HEK293 (cell line): ENCODE measurements at regions not wholly inside any gene's neighbourhood (a gene's known extent, or its start where the extent isn't known, plus 50 kb on each side); places are given as distances from the start of the nearest gene placed in this dataset.

Experiments
- CTCF ChIA-PET: fragments of 350-600 bp; formaldehyde crosslinking; extraction: SDS; loops from one replicate; lab custom pipeline; 2021; ENCODE audit warnings: antibody characterized with exemption; lab: Yijun Ruan, JAX
- POLR2A ChIA-PET: fragments of 300-600 bp; formaldehyde crosslinking; extraction: SDS; loops from one replicate; lab custom pipeline; 2020; ENCODE audit warnings: antibody characterized with exemption, inconsistent platforms; lab: Yijun Ruan, JAX
- H3K27ac ChIP-seq: fragments of 200-500 bp; sonication (Bioruptor generic); 2 replicates; pipeline ENCODE4 v1.5.1; 2014; ENCODE audit warnings: low read depth, low read length, control low read depth, inconsistent platforms; ENCODE audit errors: extremely low read depth
- H3K36me3 ChIP-seq, 2 experiments: fragments of 200-500 bp in 1 of 2; sonication (Bioruptor generic) in 1 of 2; 1 replicate in 1 of 2; 2 replicates in 1 of 2; pipeline ENCODE4 v1.5.1; 2014 to 2017; ENCODE audit warnings: inconsistent platforms in 2 of 2, low read length in 2 of 2; ENCODE audit not compliant: control insufficient read depth in 2 of 2, insufficient read depth in 1 of 2
- H3K4me1 ChIP-seq: fragments of 200-500 bp; sonication (Bioruptor generic); 2 replicates; pipeline ENCODE4 v1.5.1; 2014; ENCODE audit warnings: mild to moderate bottlenecking, low read length, inconsistent platforms; ENCODE audit not compliant: control insufficient read depth, insufficient read depth
- H3K4me3 ChIP-seq: 2 replicates; pipeline ENCODE4 v1.5.1; 2011; ENCODE audit warnings: low read depth, mild to moderate bottlenecking, control low read depth, low read length, moderate library complexity
- H3K9me3 ChIP-seq: fragments of 200-500 bp; sonication (Bioruptor generic); 2 replicates; pipeline ENCODE4 v1.5.1; 2014; ENCODE audit warnings: low read depth, low read length, inconsistent platforms; ENCODE audit not compliant: control insufficient read depth, insufficient read depth
- CTCF ChIP-seq: fragments of 450-650 bp; formaldehyde crosslinking; IDR thresholded peaks from 2 replicates; pipeline ENCODE4 v1.5.1; 2016; ENCODE audit warnings: missing biosample characterization, missing genetic modification characterization
- KLF1 ChIP-seq: fragments of 450-650 bp; formaldehyde crosslinking; IDR thresholded peaks from 2 replicates; pipeline ENCODE4 v1.5.1; 2016; ENCODE audit warnings: missing biosample characterization, missing genetic modification characterization
- PATZ1 ChIP-seq: fragments of 450-650 bp; formaldehyde crosslinking; IDR thresholded peaks from 2 replicates; pipeline ENCODE4 v1.5.1; 2016; ENCODE audit warnings: missing biosample characterization, missing genetic modification characterization
- SCRT2 ChIP-seq: fragments of 450-650 bp; formaldehyde crosslinking; IDR thresholded peaks from 2 replicates; pipeline ENCODE4 v1.5.1; 2016; ENCODE audit warnings: missing biosample characterization, missing genetic modification characterization
- SP3 ChIP-seq: fragments of 450-650 bp; formaldehyde crosslinking; IDR thresholded peaks from 2 replicates; pipeline ENCODE4 v1.5.1; 2016; ENCODE audit warnings: missing biosample characterization, missing genetic modification characterization
- ZBTB11 ChIP-seq: fragments of 450-650 bp; formaldehyde crosslinking; conservative IDR thresholded peaks from 2 replicates; pipeline ENCODE4 v1.5.1; 2016; ENCODE audit warnings: low read depth, missing biosample characterization, missing genetic modification characterization
- ZBTB20 ChIP-seq: fragments of 450-650 bp; formaldehyde crosslinking; IDR thresholded peaks from 2 replicates; pipeline ENCODE4 v1.5.1; 2016; ENCODE audit warnings: missing biosample characterization, missing genetic modification characterization
- ZBTB48 ChIP-seq: fragments of 450-650 bp; formaldehyde crosslinking; IDR thresholded peaks from 2 replicates; pipeline ENCODE4 v1.5.1; 2016; ENCODE audit warnings: missing biosample characterization, missing genetic modification characterization
- ZBTB49 ChIP-seq: fragments of 450-650 bp; formaldehyde crosslinking; IDR thresholded peaks from 2 replicates; pipeline ENCODE4 v1.5.1; 2016; ENCODE audit warnings: missing biosample characterization, missing genetic modification characterization, low read depth
- ZIC2 ChIP-seq: fragments of 450-650 bp; formaldehyde crosslinking; IDR thresholded peaks from 2 replicates; pipeline ENCODE4 v1.5.1; 2016; ENCODE audit warnings: missing biosample characterization, missing genetic modification characterization
- ZNF132 ChIP-seq: fragments of 450-650 bp; formaldehyde crosslinking; IDR thresholded peaks from 2 replicates; pipeline ENCODE4 v1.5.1; 2017; ENCODE audit warnings: missing biosample characterization, missing genetic modification characterization, borderline replicate concordance
- ZNF148 ChIP-seq: fragments of 450-650 bp; formaldehyde crosslinking; IDR thresholded peaks from 2 replicates; pipeline ENCODE4 v1.5.0; 2017; ENCODE audit warnings: missing biosample characterization, missing genetic modification characterization, borderline replicate concordance
- ZNF274 ChIP-seq, 2 experiments: fragments of 200-500 bp in 1 of 2; fragments of 450-650 bp in 1 of 2; sonication (Bioruptor generic) in 1 of 2; formaldehyde crosslinking in 1 of 2; IDR thresholded peaks; 2 replicates each; pipeline versions ENCODE4 v1.5.1 to v1.6.1; 2014 to 2016; ENCODE audit warnings: borderline replicate concordance in 1 of 2, inconsistent platforms in 1 of 2, low read length in 1 of 2, missing biosample characterization in 1 of 2, missing genetic modification characterization in 1 of 2
- ZNF302 ChIP-seq: fragments of 450-650 bp; formaldehyde crosslinking; IDR thresholded peaks from 2 replicates; pipeline ENCODE4 v1.5.1; 2016; ENCODE audit warnings: missing biosample characterization, missing genetic modification characterization, low read depth
- ZNF404 ChIP-seq: fragments of 450-650 bp; formaldehyde crosslinking; IDR thresholded peaks from 2 replicates; pipeline ENCODE4 v1.5.1; 2017; ENCODE audit warnings: missing biosample characterization, missing genetic modification characterization
- ZNF501 ChIP-seq: fragments of 450-650 bp; formaldehyde crosslinking; IDR thresholded peaks from 2 replicates; pipeline ENCODE4 v1.5.1; 2016; ENCODE audit warnings: missing biosample characterization, missing genetic modification characterization
- ZNF514 ChIP-seq: fragments of 450-650 bp; formaldehyde crosslinking; IDR thresholded peaks from 2 replicates; pipeline ENCODE4 v1.5.1; 2016; ENCODE audit warnings: missing biosample characterization, missing genetic modification characterization
- ZNF585B ChIP-seq: fragments of 450-650 bp; formaldehyde crosslinking; IDR thresholded peaks from 2 replicates; pipeline ENCODE4 v1.5.1; 2016; ENCODE audit warnings: missing biosample characterization, missing genetic modification characterization
- ZNF600 ChIP-seq: fragments of 450-650 bp; formaldehyde crosslinking; IDR thresholded peaks from 2 replicates; pipeline ENCODE4 v1.5.1; 2016; ENCODE audit warnings: missing biosample characterization, missing genetic modification characterization
- ZSCAN5A ChIP-seq: fragments of 450-650 bp; formaldehyde crosslinking; IDR thresholded peaks from 2 replicates; pipeline ENCODE4 v1.5.1; 2016; ENCODE audit warnings: missing biosample characterization, missing genetic modification characterization

GRCh38 chr4:63017300-63017699 is 1392.0 kb downstream of the TECRL start (continued):
- TF ChIP-seq ZNF148 (tag by site-specific recombination) (no peak), ZNF274 (IDR thresholded peaks at IDR 0.05; ENCODE audit: low read length) (no peak), ZNF274 (tag by site-specific recombination; IDR thresholded peaks at IDR 0.05; ENCODE audit: borderline replicate concordance) (no peak)
- TF ChIP-seq, all 188 proteins: peak for 0

- H3K4me3 ChIP-seq = no peak overlapping the region
- H3K9me3 ChIP-seq = no peaks in the 10 kb centered on the region
- H3K4me1 ChIP-seq = no peaks in the 10 kb centered on the region
- no peaks in the 10 kb centered on the region for H3K36me3 ChIP-seq
- H3K27ac ChIP-seq = no peak overlapping the region
- TF ChIP-seq SP3 (no peak), SCRT2 (tag by site-specific recombination) (no peak), ZNF132 (no peak), ZNF514 (tag by site-specific recombination) (no peak), ZBTB49 (tag by site-specific recombination) (no peak), ZBTB11 (tag by site-specific recombination) (no peak), ZNF600 (tag by site-specific recombination) (no peak), ZNF501 (tag by site-specific recombination) (no peak), CTCF (tag by site-specific recombination) (no peak)
- CTCF ChIA-PET = no interaction called here
- POLR2A ChIA-PET = no interaction called here
These were observed 1438.4 kb downstream of the TECRL start for GRCh38 chr4:62970846-62971245.

- POLR2A ChIA-PET = no interaction called here
- no peaks in the 10 kb centered on the region for H3K9me3 ChIP-seq
- CTCF ChIA-PET = no interaction called here
- no peak overlapping the region for H3K27ac ChIP-seq
- no peaks in the 10 kb centered on the region for H3K36me3 ChIP-seq
- no peak overlapping the region for H3K4me3 ChIP-seq
- H3K4me1 ChIP-seq = no peaks in the 10 kb centered on the region
- TF ChIP-seq ZBTB48 (tag by site-specific recombination) (no peak), ZBTB20 (tag by site-specific recombination) (no peak), ZSCAN5A (tag by site-specific recombination) (no peak), ZNF585B (tag by site-specific recombination) (no peak), PATZ1 (tag by site-specific recombination) (no peak), ZNF404 (no peak), ZNF302 (no peak), KLF1 (tag by site-specific recombination) (no peak), ZIC2 (tag by site-specific recombination) (no peak)
These were observed 1448.8 kb downstream of the TECRL start for GRCh38 chr4:62960415-62960814.
